HCT116 (cell line): ENCODE measurements at regions not wholly inside any gene's neighbourhood (a gene's known extent, or its start where the extent isn't known, plus 50 kb on each side); places are given as distances from the start of the nearest gene placed in this dataset.

ENCODE experiments used
- ATAC-seq: fragments of 200-7000 bp; cut with Tn5 transposase; 2 replicates; pipeline ENCODE4 v1.9.1; 2020; ENCODE audit warnings: mild to moderate bottlenecking, moderate library complexity
- BruUV-seq: library from RNA; stranded (reverse); fragments of 400-500 nt; replicated peaks from 2 replicates; lab custom pipeline; 2021; lab: Mats Ljungman, UMichigan
- CTCF ChIA-PET: fragments of 300-600 bp; sonication (Branson Sonifier 250); formaldehyde crosslinking; loops from one replicate; lab custom pipeline; 2021; ENCODE audit warnings: antibody characterized with exemption; lab: Charles Lee
- POLR2A ChIA-PET: fragments of 300-600, 350-600 bp; sonication (Branson Sonifier 250); formaldehyde crosslinking; loops from one replicate; lab custom pipeline; 2021; ENCODE audit warnings: antibody characterized with exemption; lab: Charles Lee
- RAD21 ChIA-PET, 2 experiments: fragments of 300-600 bp; sonication (Branson Sonifier 250); formaldehyde crosslinking; loops; one replicate each; lab custom pipeline; 2023; ENCODE audit warnings: low total read pairs in 2 of 2; ENCODE audit not compliant: uncharacterized antibody in 2 of 2, unreplicated experiment in 2 of 2, low non-redundant PET in 1 of 2; lab: Charles Lee
- DNase-seq: peaks from one replicate; pipeline ENCODE4 v3.0.0-alpha.2; 2010; ENCODE audit warnings: low read depth, low spot score
- H2AFZ ChIP-seq: fragments of 200-600 bp; shearing (Covaris generic), sonication (generic); 2 replicates; pipeline ENCODE4 v1.6.1; 2017; ENCODE audit warnings: low read depth, mixed run types, mixed read lengths, antibody characterized with exemption, low read length; ENCODE audit not compliant: poor library complexity, severe bottlenecking
- H3K27ac ChIP-seq: 2 replicates; pipeline ENCODE4 v1.5.1; 2012; ENCODE audit warnings: low read depth, low read length
- H3K27me3 ChIP-seq: fragments of 200-600 bp; sonication (generic); 2 replicates; pipeline ENCODE4 v1.6.1; 2016; ENCODE audit warnings: mixed run types, low read length, mixed read lengths; ENCODE audit not compliant: insufficient read depth
- H3K36me3 ChIP-seq, 2 experiments: fragments of 200-500 bp in 1 of 2; fragments of 200-600 bp in 1 of 2; sonication (Bioruptor generic) in 1 of 2; sonication (generic) in 1 of 2; 2 replicates each; pipeline versions ENCODE4 v1.5.1 to v1.6.1; 2014 to 2016; ENCODE audit warnings: low read length in 2 of 2, inconsistent platforms in 1 of 2, mixed read lengths in 1 of 2, mixed run types in 1 of 2; ENCODE audit not compliant: insufficient read depth in 2 of 2, control insufficient read depth in 1 of 2
- H3K4me1 ChIP-seq, 2 experiments: fragments of 200-600 bp in 1 of 2; sonication (generic) in 1 of 2; 2 replicates each; pipeline versions ENCODE4 v1.5.1 to v1.6.1; 2012 to 2017; ENCODE audit warnings: low read length in 2 of 2, inconsistent platforms in 1 of 2, mild to moderate bottlenecking in 1 of 2, mixed read lengths in 1 of 2, mixed run types in 1 of 2, moderate library complexity in 1 of 2; ENCODE audit not compliant: insufficient read depth in 2 of 2, control insufficient read depth in 1 of 2
- H3K4me2 ChIP-seq: fragments of 200-600 bp; sonication (generic); 2 replicates; pipeline ENCODE4 v1.6.1; 2017; ENCODE audit warnings: mixed run types, low read length, mixed read lengths
- H3K4me3 ChIP-seq, 2 experiments: fragments of 200-600 bp in 1 of 2; sonication (generic) in 1 of 2; replicated peaks in 1 of 2; 2 replicates each; pipeline ENCODE4 v1.5.1; 2011 to 2016; ENCODE audit warnings: low read length in 2 of 2, control low read depth in 1 of 2, low read depth in 1 of 2, mild to moderate bottlenecking in 1 of 2, mixed read lengths in 1 of 2, mixed run types in 1 of 2
- H3K79me2 ChIP-seq: fragments of 200-600 bp; sonication (generic); 2 replicates; pipeline ENCODE4 v1.6.1; 2017; ENCODE audit warnings: mild to moderate bottlenecking, mixed run types, low read length, moderate library complexity, mixed read lengths; ENCODE audit not compliant: insufficient read depth
- H3K9ac ChIP-seq: fragments of 200-600 bp; sonication (generic); 2 replicates; pipeline ENCODE4 v1.6.1; 2016; ENCODE audit warnings: low read length, mixed read lengths
- H3K9me2 ChIP-seq: fragments of 200-600 bp; sonication (generic), shearing (Covaris generic); 2 replicates; pipeline ENCODE4 v1.6.1; 2017; ENCODE audit warnings: mixed run types, mild to moderate bottlenecking, moderate library complexity; ENCODE audit not compliant: insufficient read depth
- H3K9me3 ChIP-seq, 2 experiments: fragments of 200-500 bp in 1 of 2; fragments of 200-600 bp in 1 of 2; sonication (Bioruptor generic) in 1 of 2; sonication (generic) in 1 of 2; 2 replicates each; pipeline ENCODE4 v1.6.1; 2014 to 2017; ENCODE audit warnings: low read length in 2 of 2, mixed read lengths in 2 of 2, inconsistent platforms in 1 of 2, low read depth in 1 of 2, mild to moderate bottlenecking in 1 of 2, mixed run types in 1 of 2, moderate library complexity in 1 of 2; ENCODE audit not compliant: control insufficient read depth in 1 of 2, insufficient read depth in 1 of 2
- H4K20me1 ChIP-seq: fragments of 200-600 bp; sonication (generic), shearing (Covaris generic); 2 replicates; pipeline ENCODE4 v1.6.1; 2017; ENCODE audit warnings: mixed run types, mild to moderate bottlenecking, moderate library complexity; ENCODE audit not compliant: insufficient read depth
- CBX3 ChIP-seq: IDR thresholded peaks from 2 replicates; pipeline ENCODE4 v1.6.1; 2012; ENCODE audit warnings: low read depth
- CEBPB ChIP-seq: IDR thresholded peaks from 2 replicates; pipeline ENCODE4 v1.6.1; 2012; ENCODE audit warnings: low read depth
- CTCF ChIP-seq, 3 experiments: fragments of 200-600 bp in 1 of 3; sonication (generic) in 1 of 3; IDR thresholded peaks in 2 of 3; conservative IDR thresholded peaks in 1 of 3; 2 replicates each; pipeline ENCODE4 v1.5.1; 2012 to 2017; ENCODE audit warnings: low read depth in 2 of 3, low read length in 2 of 3, antibody characterized with exemption in 1 of 3, borderline replicate concordance in 1 of 3, control low read depth in 1 of 3, mild to moderate bottlenecking in 1 of 3, mixed read lengths in 1 of 3, mixed run types in 1 of 3, moderate library complexity in 1 of 3; ENCODE audit not compliant: insufficient read depth in 1 of 3
- ELF1 ChIP-seq: IDR thresholded peaks from 2 replicates; pipeline ENCODE4 v1.6.1; 2012; ENCODE audit warnings: low read depth, borderline replicate concordance
- EZH2 ChIP-seq: fragments of 200-600 bp; sonication (generic); IDR thresholded peaks from 2 replicates; pipeline ENCODE4 v1.6.1; 2017; ENCODE audit warnings: antibody characterized with exemption, mixed run types
- FOSL1 ChIP-seq: IDR thresholded peaks from 2 replicates; pipeline ENCODE4 v1.6.1; 2012; ENCODE audit warnings: low read depth
- MAX ChIP-seq: IDR thresholded peaks from 2 replicates; pipeline ENCODE4 v1.6.1; 2012
- REST ChIP-seq: IDR thresholded peaks from 2 replicates; pipeline ENCODE4 v1.6.1; 2012; ENCODE audit warnings: low read depth
- SIN3A ChIP-seq: IDR thresholded peaks from 2 replicates; pipeline ENCODE4 v1.6.1; 2012; ENCODE audit warnings: low read depth
- SRF ChIP-seq: IDR thresholded peaks from 2 replicates; pipeline ENCODE4 v1.6.1; 2012; ENCODE audit warnings: low read depth
- YY1 ChIP-seq: IDR thresholded peaks from 2 replicates; pipeline ENCODE4 v1.6.1; 2011; ENCODE audit warnings: low read length, low read depth, moderate library complexity, mild to moderate bottlenecking; ENCODE audit not compliant: insufficient replicate concordance; ENCODE audit errors: extremely low read depth
- ZNF274 ChIP-seq: fragments of 200-500 bp; sonication (Bioruptor generic); IDR thresholded peaks from 2 replicates; pipeline ENCODE4 v1.6.1; 2014; ENCODE audit warnings: mild to moderate bottlenecking, low read depth, low read length, inconsistent platforms
- intact Hi-C: fragments of 100-400 bp; cut with micrococcal nuclease; formaldehyde crosslinking; loops from 2 replicates; pipeline ENCODE4 v1.10.0; 2022

- TF ChIP-seq CEBPB (no peak), MAX (no peak), SRF (no peak), FOSL1 (no peak), ELF1 (no peak)
These were observed 71.9 kb upstream of the IPO5 start (continued) for GRCh38 chr13:97881556-97881955.

- intact Hi-C loops = no loop called here
- ATAC-seq (no peak), DNase-seq (no peak)
- no peak overlapping the region for H2AFZ ChIP-seq
- no peak overlapping the region for H3K4me3 ChIP-seq
- no peak overlapping the region for H3K9ac ChIP-seq
- no peaks in the 10 kb centered on the region for H4K20me1 ChIP-seq
- RAD21 ChIA-PET = no interaction called here
- H3K36me3 ChIP-seq = no peaks in the 10 kb centered on the region
- H3K9me2 ChIP-seq = no peaks in the 10 kb centered on the region
- H3K27ac ChIP-seq = no peak overlapping the region
- no TSS peak for BruUV-seq
- H3K9me3 ChIP-seq = no peaks in the 10 kb centered on the region
- H3K79me2 ChIP-seq = no peaks in the 10 kb centered on the region
- POLR2A ChIA-PET = no interaction called here
- TF ChIP-seq CTCF (IDR thresholded peaks at IDR 0.05 in 2 of 3, conservative IDR thresholded peaks at IDR 0.05 in 1 of 3; ENCODE audit: borderline replicate concordance in 1 of 3, insufficient read depth in 1 of 3, low read depth in 2 of 3, low read length in 2 of 3) (no peak), SIN3A (no peak), ZNF274 (no peak), MAX (no peak), EZH2 (no peak), CBX3 (no peak), YY1 (no peak), REST (no peak), SRF (no peak), FOSL1 (no peak)
- H3K4me1 ChIP-seq = peaks cover 3 to 18% of the 10 kb centered on the region in 2 experiments; a peak in 3 of 4 replicates
- CTCF ChIA-PET = no interaction called here
- no peaks in the 10 kb centered on the region for H3K27me3 ChIP-seq
- H3K4me2 ChIP-seq = no peak overlapping the region
These were observed 70.1 kb upstream of the IPO5 start for GRCh38 chr13:97883396-97883795.
